K562 (cell line): ENCODE measurements at regions not wholly inside any gene's neighbourhood (a gene's known extent, or its start where the extent isn't known, plus 50 kb on each side); places are given as distances from the start of the nearest gene placed in this dataset.

Experiments
- ATAC-seq: fragments of 200-7000 bp; cut with Tn5 transposase; 3 replicates; pipeline ENCODE4 v1.9.1; 2020; ENCODE audit warnings: moderate library complexity
- BruUV-seq: library from RNA; stranded (reverse); fragments of 400-500 nt; replicated peaks from 2 replicates; lab custom pipeline; 2021; lab: Mats Ljungman, UMichigan
- CTCF ChIA-PET: fragments of 300-600 bp; formaldehyde crosslinking; extraction: SDS; loops from one replicate; lab custom pipeline; 2021; ENCODE audit warnings: low intra/inter-chr PET ratio; lab: Yijun Ruan, JAX
- POLR2A ChIA-PET: fragments of 300-600, 350-650 bp; sonication (Branson Sonifier 250); formaldehyde crosslinking; extraction: SDS; loops from one replicate; lab custom pipeline; 2021; ENCODE audit warnings: antibody characterized with exemption, inconsistent platforms; lab: Yijun Ruan, JAX
- DNase-seq, 4 experiments: peaks; one replicate each; pipeline versions ENCODE4 v3.0.0 to v3.0.0-alpha.2; 2011 to 2018; ENCODE audit warnings: low spot score in 3 of 4, mixed read lengths in 3 of 4; ENCODE audit errors: extremely low read depth in 1 of 4
- FAIRE-seq: peaks from 2 replicates; lab custom pipeline; 2011; peaks lifted over from hg19 to GRCh38; lab: Jason Lieb, UNC
- H2AFZ ChIP-seq: 2 replicates; pipeline ENCODE4 v1.6.0; 2011; ENCODE audit warnings: low read depth, low read length, control low read depth, inconsistent platforms
- H3K27ac ChIP-seq: fragments of 200-600 bp; 3 replicates; pipeline ENCODE4 v1.8.0; 2011; ENCODE audit warnings: low read depth, mild to moderate bottlenecking, control low read depth, inconsistent platforms, low read length, moderate library complexity, mixed read lengths; ENCODE audit errors: extremely low read depth
- H3K27me3 ChIP-seq, 2 experiments: fragments of 300-600 bp in 1 of 2; 2 replicates in 1 of 2; 3 replicates in 1 of 2; pipeline versions ENCODE4 v1.6.0 to v1.8.0; 2011; ENCODE audit warnings: inconsistent platforms in 2 of 2, low read length in 2 of 2, mild to moderate bottlenecking in 1 of 2, mixed read lengths in 1 of 2, moderate library complexity in 1 of 2; ENCODE audit not compliant: control insufficient read depth in 2 of 2, insufficient read depth in 2 of 2
- H3K36me3 ChIP-seq: fragments of 300-600 bp; 3 replicates; pipeline ENCODE4 v1.8.0; 2011; ENCODE audit warnings: mild to moderate bottlenecking, low read length, inconsistent platforms; ENCODE audit not compliant: control insufficient read depth, insufficient read depth
- H3K4me1 ChIP-seq, 2 experiments: fragments of 200-600 bp in 1 of 2; replicated peaks in 1 of 2; 2 replicates in 1 of 2; 3 replicates in 1 of 2; pipeline versions ENCODE4 v1.5.1 to v1.8.0; 2011; ENCODE audit warnings: inconsistent platforms in 2 of 2, low read length in 2 of 2, mild to moderate bottlenecking in 1 of 2, mixed read lengths in 1 of 2, moderate library complexity in 1 of 2; ENCODE audit not compliant: control insufficient read depth in 2 of 2, insufficient read depth in 2 of 2
- H3K4me2 ChIP-seq: 2 replicates; pipeline ENCODE4 v1.6.1; 2011; ENCODE audit warnings: low read length, control low read depth, inconsistent platforms, mixed read lengths; ENCODE audit not compliant: insufficient read depth
- H3K4me3 ChIP-seq: fragments of 200-600 bp; sonication (generic), shearing (Covaris generic); 2 replicates; pipeline ENCODE4 v1.5.1; 2016; ENCODE audit warnings: control low read depth, inconsistent platforms
- H3K79me2 ChIP-seq: fragments of 200-600 bp; 3 replicates; pipeline ENCODE4 v1.8.0; 2011; ENCODE audit warnings: low read length, inconsistent platforms; ENCODE audit not compliant: control insufficient read depth, insufficient read depth
- H3K9ac ChIP-seq, 2 experiments: 2 replicates each; pipeline versions ENCODE4 v1.6.0 to v1.6.1; 2011; ENCODE audit warnings: low read depth in 2 of 2, low read length in 2 of 2, control low read depth in 1 of 2, inconsistent platforms in 1 of 2, mild to moderate bottlenecking in 1 of 2, mixed read lengths in 1 of 2; ENCODE audit not compliant: insufficient read depth in 1 of 2
- H3K9me1 ChIP-seq: one replicate; pipeline ENCODE4 v1.6.0; 2011; ENCODE audit warnings: inconsistent platforms, mild to moderate bottlenecking, low read length, moderate library complexity; ENCODE audit not compliant: control insufficient read depth, insufficient read depth
- H3K9me3 ChIP-seq: replicated peaks from 2 replicates; pipeline ENCODE4 v1.5.1; 2011; ENCODE audit warnings: low read depth, low read length, inconsistent platforms; ENCODE audit not compliant: control insufficient read depth, insufficient read depth
- H4K20me1 ChIP-seq: replicated peaks from 2 replicates; pipeline ENCODE4 v1.6.1; 2011; ENCODE audit warnings: low read length, inconsistent platforms, mixed read lengths; ENCODE audit not compliant: control insufficient read depth, insufficient read depth
- CHAMP1 ChIP-seq: fragments of 450-650 bp; IDR thresholded peaks from 2 replicates; pipeline ENCODE4 v1.6.1; 2016; ENCODE audit warnings: mild to moderate bottlenecking
- FUS ChIP-seq: fragments of 200-400 bp; formaldehyde crosslinking; optimal IDR thresholded peaks from 2 replicates; pipeline ENCODE3; 2017; ENCODE audit warnings: low read depth, low read length
- TEAD2 ChIP-seq: fragments of 450-650 bp; IDR thresholded peaks from 2 replicates; pipeline ENCODE4 v1.6.1; 2016; ENCODE audit warnings: missing genetic modification characterization, control low read depth, missing compliant biosample characterization
- ZBTB17 ChIP-seq: fragments of 450-650 bp; formaldehyde crosslinking; IDR thresholded peaks from 2 replicates; pipeline ENCODE4 v1.4.0; 2020; ENCODE audit warnings: mild to moderate bottlenecking
- ZFX ChIP-seq: sonication (generic); formaldehyde crosslinking; IDR thresholded peaks from 2 replicates; pipeline ENCODE4 v1.8.0; 2022; ENCODE audit warnings: mild to moderate bottlenecking, missing genetic modification reagents, moderate library complexity
- ZNF384 ChIP-seq: IDR thresholded peaks from 2 replicates; pipeline ENCODE4 v1.6.1; 2012; ENCODE audit warnings: low read depth, low read length, improper control_type of control experiment
- ZNF551 ChIP-seq: fragments of 250-450 bp; sonication (Bioruptor Pico); IDR thresholded peaks from 2 replicates; pipeline ENCODE4 v1.5.0; 2021; ENCODE audit warnings: mild to moderate bottlenecking, moderate library complexity
- WGBS: fragments of 100-300 bp; shearing (Covaris generic); methylation state at CpG from one replicate; pipeline ENCODE4 v1.1.6; 2016; ENCODE audit warnings: low coverage, mixed read lengths; ENCODE audit not compliant: insufficient coverage; ENCODE audit errors: missing lambda C conversion rate; 5-methylcytosine and 5-hydroxymethylcytosine counted together
- in situ Hi-C: fragments of 300-500 bp; cut with MboI; formaldehyde crosslinking; loops from 4 replicates; pipeline ENCODE4 v1.15.0; 2018; ENCODE audit warnings: inconsistent platforms, mixed read lengths
- intact Hi-C: fragments of 100-400 bp; cut with micrococcal nuclease; formaldehyde crosslinking; loops from 2 replicates; pipeline ENCODE4 v1.14.2; 2022
- TF ChIP-seq, protein P1 (sequence below): fragments of 450-650 bp; IDR thresholded peaks from 2 replicates; pipeline ENCODE4 v1.6.1; 2018; ENCODE audit warnings: mild to moderate bottlenecking, low read depth; ENCODE audit not compliant: partially characterized antibody
- TF ChIP-seq, protein P2 (sequence below), 3 experiments: fragments of 200-800 bp in 1 of 3; sonication (Bioruptor generic) in 1 of 3; sonication (generic) in 1 of 3; formaldehyde crosslinking in 1 of 3; IDR thresholded peaks; 2 replicates each; pipeline versions ENCODE4 v1.6.1 to v1.8.0; 2016 to 2022; ENCODE audit warnings: mild to moderate bottlenecking in 2 of 3, missing compliant biosample characterization in 2 of 3, missing genetic modification characterization in 2 of 3, missing genetic modification reagents in 1 of 3

DNA sequence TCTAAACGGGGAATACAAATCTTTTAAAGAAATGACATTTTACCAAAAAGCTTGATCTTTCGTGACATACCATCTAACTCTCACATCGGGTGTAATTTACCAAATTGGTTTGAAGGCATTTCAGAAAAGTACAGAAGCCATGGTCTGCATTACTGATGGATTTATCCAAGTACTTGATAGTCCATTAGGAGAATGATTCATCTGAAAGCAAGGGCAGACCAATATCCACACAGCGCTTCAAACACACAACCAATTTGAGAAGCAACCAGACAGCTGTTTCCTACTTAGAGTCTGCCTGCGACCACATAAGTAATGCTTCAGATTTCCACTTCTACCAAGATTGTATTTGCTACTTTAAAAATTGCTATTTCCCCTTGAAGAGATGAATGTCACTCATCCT lies 697.6 kb upstream of the ALCAM start:
- CTCF ChIA-PET = no interaction called here

More for the DNA sequence above, 697.6 kb upstream of the ALCAM start:
- no peak for FAIRE-seq
- H2AFZ ChIP-seq = no peak overlapping the region
- no peaks in the 10 kb centered on the region for H3K9me1 ChIP-seq
- no peak overlapping the region for H3K4me2 ChIP-seq
- no peaks in the 10 kb centered on the region for H4K20me1 ChIP-seq
- 0% methylated on average over 4 of the region's 5 CpGs for WGBS
- in situ Hi-C loops (no loop called here), intact Hi-C loops (no loop called here)
- no peaks in the 10 kb centered on the region for H3K27me3 ChIP-seq
- no peak overlapping the region for H3K4me3 ChIP-seq
- no peaks in the 10 kb centered on the region for H3K79me2 ChIP-seq
- H3K9me3 ChIP-seq = no peaks in the 10 kb centered on the region; the same call in 1 of the 2 replicates
- DNase-seq = no peak
- no peaks in the 10 kb centered on the region for H3K36me3 ChIP-seq
- no peak overlapping the region for H3K27ac ChIP-seq
- no TSS peak for BruUV-seq
- TF ChIP-seq FUS (no peak), TEAD2 (tag) (no peak), ZBTB17 (CRISPR knock-in tag) (no peak), ZFX (CRISPR knock-in tag) (no peak), ZNF551 (CRISPR knock-in tag) (no peak), CHAMP1 (no peak), ZNF384 (no peak)
- TF ChIP-seq, protein P1, sequence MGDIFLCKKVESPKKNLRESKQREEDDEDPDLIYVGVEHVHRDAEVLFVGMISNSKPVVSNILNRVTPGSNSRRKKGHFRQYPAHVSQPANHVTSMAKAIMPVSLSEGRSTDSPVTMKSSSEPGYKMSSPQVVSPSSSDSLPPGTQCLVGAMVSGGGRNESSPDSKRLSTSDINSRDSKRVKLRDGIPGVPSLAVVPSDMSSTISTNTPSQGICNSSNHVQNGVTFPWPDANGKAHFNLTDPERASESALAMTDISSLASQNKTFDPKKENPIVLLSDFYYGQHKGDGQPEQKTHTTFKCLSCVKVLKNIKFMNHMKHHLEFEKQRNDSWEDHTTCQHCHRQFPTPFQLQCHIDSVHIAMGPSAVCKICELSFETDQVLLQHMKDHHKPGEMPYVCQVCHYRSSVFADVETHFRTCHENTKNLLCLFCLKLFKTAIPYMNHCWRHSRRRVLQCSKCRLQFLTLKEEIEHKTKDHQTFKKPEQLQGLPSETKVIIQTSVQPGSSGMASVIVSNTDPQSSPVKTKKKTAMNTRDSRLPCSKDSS = no peak
- TF ChIP-seq, protein P2, sequence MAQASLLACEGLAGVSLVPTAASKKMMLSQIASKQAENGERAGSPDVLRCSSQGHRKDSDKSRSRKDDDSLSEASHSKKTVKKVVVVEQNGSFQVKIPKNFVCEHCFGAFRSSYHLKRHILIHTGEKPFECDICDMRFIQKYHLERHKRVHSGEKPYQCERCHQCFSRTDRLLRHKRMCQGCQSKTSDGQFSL (CRISPR knock-in tag; IDR thresholded peaks at IDR 0.05) = no peak
- TF ChIP-seq, protein P2 (tag; IDR thresholded peaks at IDR 0.05) = no peak
- POLR2A ChIA-PET = no interaction called here
- no peak overlapping the region for H3K9ac ChIP-seq
- H3K4me1 ChIP-seq = no peaks in the 10 kb centered on the region
- no peak for ATAC-seq
